ENCODE measurements at regions not wholly inside any gene's neighbourhood (a gene's known extent, or its start where the extent isn't known, plus 50 kb on each side); places are given as distances from the start of the nearest gene placed in this dataset.

GRCh38 chr7:85916016-85916415 lies 727.7 kb upstream of the GRM3 start:
- H3K27me3 Mint-ChIP-seq: no peaks in the 10 kb centered on the region
- H3K27ac Mint-ChIP-seq: no peak overlapping the region
- Histone ChIP-seq H3K4me1 (ENCODE audit: insufficient read depth, low read length) (no peaks in the 10 kb centered on the region), H3K27ac (ENCODE audit: low read depth in 1 of 2, low read length in 2 of 2) (no peak overlapping the region), H3K9me3 (ENCODE audit: control insufficient read depth in 1 of 2, insufficient read depth in 1 of 2, low read length in 2 of 2) (no peaks in the 10 kb centered on the region), H3K27me3 (ENCODE audit: control insufficient read depth in 1 of 2, insufficient read depth in 2 of 2, low read length in 2 of 2) (no peaks in the 10 kb centered on the region), H3K4me3 (ENCODE audit: low read length) (no peak overlapping the region), H3K36me3 (ENCODE audit: insufficient read depth, low read length) (no peaks in the 10 kb centered on the region)
- H3K4me3 Mint-ChIP-seq: no peak overlapping the region
- H3K9me3 Mint-ChIP-seq: peaks cover 10% of the 10 kb centered on the region
- intact Hi-C loops (cut with DNase I, micrococcal nuclease): no loop called here
- POLR2A ChIA-PET: no interaction called here
- TF ChIP-seq, protein P1, sequence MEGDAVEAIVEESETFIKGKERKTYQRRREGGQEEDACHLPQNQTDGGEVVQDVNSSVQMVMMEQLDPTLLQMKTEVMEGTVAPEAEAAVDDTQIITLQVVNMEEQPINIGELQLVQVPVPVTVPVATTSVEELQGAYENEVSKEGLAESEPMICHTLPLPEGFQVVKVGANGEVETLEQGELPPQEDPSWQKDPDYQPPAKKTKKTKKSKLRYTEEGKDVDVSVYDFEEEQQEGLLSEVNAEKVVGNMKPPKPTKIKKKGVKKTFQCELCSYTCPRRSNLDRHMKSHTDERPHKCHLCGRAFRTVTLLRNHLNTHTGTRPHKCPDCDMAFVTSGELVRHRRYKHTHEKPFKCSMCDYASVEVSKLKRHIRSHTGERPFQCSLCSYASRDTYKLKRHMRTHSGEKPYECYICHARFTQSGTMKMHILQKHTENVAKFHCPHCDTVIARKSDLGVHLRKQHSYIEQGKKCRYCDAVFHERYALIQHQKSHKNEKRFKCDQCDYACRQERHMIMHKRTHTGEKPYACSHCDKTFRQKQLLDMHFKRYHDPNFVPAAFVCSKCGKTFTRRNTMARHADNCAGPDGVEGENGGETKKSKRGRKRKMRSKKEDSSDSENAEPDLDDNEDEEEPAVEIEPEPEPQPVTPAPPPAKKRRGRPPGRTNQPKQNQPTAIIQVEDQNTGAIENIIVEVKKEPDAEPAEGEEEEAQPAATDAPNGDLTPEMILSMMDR (IDR thresholded peaks at IDR 0.05): no peak
- ATAC-seq (ENCODE audit: poor library complexity) (no peak), DNase-seq (no peak)
- CTCF ChIA-PET: no interaction called here
- no peaks in the 10 kb centered on the region for H3K36me3 Mint-ChIP-seq (ENCODE audit: low read depth)
- no peaks in the 10 kb centered on the region for H3K4me1 Mint-ChIP-seq (ENCODE audit: low read depth)

DNA sequence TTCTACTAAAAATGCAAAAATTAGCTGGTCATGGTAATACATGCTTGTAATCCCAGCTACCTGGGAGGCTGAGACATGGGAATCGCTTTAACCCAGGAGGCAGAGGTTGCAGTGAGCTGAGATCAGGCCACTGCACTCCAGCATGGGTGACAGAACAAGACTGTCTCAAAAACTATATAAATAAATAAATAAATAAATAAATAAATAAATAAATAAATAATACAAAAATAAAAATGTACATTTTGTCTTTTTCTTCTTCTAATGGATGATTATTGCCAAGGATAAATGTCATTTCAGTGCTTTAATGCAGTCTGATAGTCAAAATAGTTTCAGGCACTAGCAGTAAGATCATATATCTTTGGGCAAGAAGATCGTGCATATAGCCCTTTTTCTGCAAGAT lies 727.6 kb upstream of the SEMA3D start:
- intact Hi-C loops (cut with DNase I, micrococcal nuclease): no loop called here
- Mint-ChIP-seq H3K36me3 (ENCODE audit: low read depth) (no peaks in the 10 kb centered on the region), H3K27ac (no peak overlapping the region), H3K4me3 (no peak overlapping the region), H3K27me3 (no peaks in the 10 kb centered on the region), H3K4me1 (ENCODE audit: low read depth) (no peaks in the 10 kb centered on the region), H3K9me3 (peaks cover 8% of the 10 kb centered on the region)
- Histone ChIP-seq H3K4me1 (ENCODE audit: insufficient read depth, low read length) (no peaks in the 10 kb centered on the region), H3K27me3 (ENCODE audit: control insufficient read depth in 1 of 2, insufficient read depth in 2 of 2, low read length in 2 of 2) (no peaks in the 10 kb centered on the region), H3K4me3 (ENCODE audit: low read length) (no peak overlapping the region), H3K36me3 (ENCODE audit: insufficient read depth, low read length) (no peaks in the 10 kb centered on the region), H3K9me3 (ENCODE audit: control insufficient read depth in 1 of 2, insufficient read depth in 1 of 2, low read length in 2 of 2) (no peaks in the 10 kb centered on the region), H3K27ac (ENCODE audit: low read depth in 1 of 2, low read length in 2 of 2) (no peak overlapping the region)
- POLR2A ChIA-PET: no interaction called here
- TF ChIP-seq, protein P1 (IDR thresholded peaks at IDR 0.05): no peak
- no peak for DNase-seq
- CTCF ChIA-PET: no interaction called here
- no peak for ATAC-seq (ENCODE audit: poor library complexity)

GRCh38 chr7:85908051-85908450 lies 721.2 kb upstream of the SEMA3D start:
- Histone ChIP-seq H3K4me1 (ENCODE audit: insufficient read depth, low read length) (no peaks in the 10 kb centered on the region), H3K9me3 (ENCODE audit: control insufficient read depth in 1 of 2, insufficient read depth in 1 of 2, low read length in 2 of 2) (peaks cover 0 to 2% of the 10 kb centered on the region in 2 experiments), H3K27ac (ENCODE audit: low read depth in 1 of 2, low read length in 2 of 2) (no peak overlapping the region), H3K4me3 (ENCODE audit: low read length) (no peak overlapping the region), H3K36me3 (ENCODE audit: insufficient read depth, low read length) (no peaks in the 10 kb centered on the region), H3K27me3 (ENCODE audit: control insufficient read depth in 1 of 2, insufficient read depth in 2 of 2, low read length in 2 of 2) (no peaks in the 10 kb centered on the region)
- intact Hi-C loops (cut with DNase I, micrococcal nuclease): no loop called here
- ATAC-seq (ENCODE audit: poor library complexity) (no peak), DNase-seq (no peak)
- TF ChIP-seq, protein P1 (IDR thresholded peaks at IDR 0.05): no peak
- no peaks in the 10 kb centered on the region for H3K36me3 Mint-ChIP-seq (ENCODE audit: low read depth)
- H3K4me3 Mint-ChIP-seq: no peak overlapping the region
- ChIA-PET POLR2A (no interaction called here), CTCF (no interaction called here)
- no peaks in the 10 kb centered on the region for H3K4me1 Mint-ChIP-seq (ENCODE audit: low read depth)
- peaks cover 11% of the 10 kb centered on the region for H3K9me3 Mint-ChIP-seq
- no peak overlapping the region for H3K27ac Mint-ChIP-seq
- no peaks in the 10 kb centered on the region for H3K27me3 Mint-ChIP-seq

All from CD4-positive, alpha-beta T cell (primary cell).